OCI-LY7 (cell line): ENCODE measurements at regions not wholly inside any gene's neighbourhood (a gene's known extent, or its start where the extent isn't known, plus 50 kb on each side); places are given as distances from the start of the nearest gene placed in this dataset.

Experiments
- BruUV-seq: library from RNA; stranded (reverse); fragments of 400-500 nt; replicated peaks from 2 replicates; lab custom pipeline; 2021; lab: Mats Ljungman, UMichigan
- CTCF ChIA-PET: fragments of 300-600 bp; sonication (Branson Sonifier 250); formaldehyde crosslinking; loops from one replicate; lab custom pipeline; 2022; ENCODE audit warnings: antibody characterized with exemption; ENCODE audit not compliant: unreplicated experiment; lab: Charles Lee
- POLR2A ChIA-PET: fragments of 300-600 bp; sonication (Branson Sonifier 250); formaldehyde crosslinking; loops from one replicate; lab custom pipeline; 2022; ENCODE audit warnings: antibody characterized with exemption; lab: Charles Lee
- DNase-seq: peaks from one replicate; pipeline ENCODE4 v3.0.0-alpha.2; 2015; ENCODE audit warnings: low spot score
- H2AFZ ChIP-seq: fragments of 200-600 bp; sonication (generic), shearing (Covaris generic); 2 replicates; pipeline ENCODE4 v1.6.1; 2014; ENCODE audit warnings: mild to moderate bottlenecking, antibody characterized with exemption, low read length, moderate library complexity
- H3K27ac ChIP-seq: fragments of 200-600 bp; sonication (generic); 2 replicates; pipeline ENCODE4 v1.5.1; 2014; ENCODE audit warnings: mixed run types, low read depth, mild to moderate bottlenecking, moderate library complexity, low read length, inconsistent platforms; ENCODE audit not compliant: poor library complexity, severe bottlenecking
- H3K36me3 ChIP-seq: fragments of 200-600 bp; sonication (generic); 2 replicates; pipeline ENCODE4 v1.6.1; 2014; ENCODE audit warnings: mild to moderate bottlenecking, antibody characterized with exemption, low read length, moderate library complexity, mixed read lengths; ENCODE audit not compliant: insufficient read depth
- H3K4me1 ChIP-seq: fragments of 200-600 bp; sonication (generic); 2 replicates; pipeline ENCODE4 v1.5.1; 2014; ENCODE audit warnings: mild to moderate bottlenecking, low read length; ENCODE audit not compliant: insufficient read depth, poor library complexity, severe bottlenecking
- H3K4me2 ChIP-seq: fragments of 200-600 bp; sonication (generic); 2 replicates; pipeline ENCODE4 v1.6.1; 2014; ENCODE audit warnings: mild to moderate bottlenecking, low read length
- H3K4me3 ChIP-seq: fragments of 200-600 bp; sonication (generic); 2 replicates; pipeline ENCODE4 v1.5.1; 2014; ENCODE audit warnings: mild to moderate bottlenecking, low read depth, low read length; ENCODE audit not compliant: poor library complexity, severe bottlenecking
- H3K79me2 ChIP-seq: fragments of 200-600 bp; sonication (generic); 2 replicates; pipeline ENCODE4 v1.6.1; 2016; ENCODE audit warnings: low read depth, mild to moderate bottlenecking, low read length, moderate library complexity, mixed read lengths; ENCODE audit not compliant: insufficient read depth
- H3K9me2 ChIP-seq: fragments of 200-600 bp; sonication (generic); 2 replicates; pipeline ENCODE4 v1.6.1; 2016; ENCODE audit warnings: mild to moderate bottlenecking, low read length, mixed read lengths; ENCODE audit not compliant: insufficient read depth
- H3K9me3 ChIP-seq: fragments of 200-600 bp; sonication (generic); 2 replicates; pipeline ENCODE4 v1.6.1; 2014; ENCODE audit warnings: mild to moderate bottlenecking, mixed run types, low read length, mixed read lengths
- H4K20me1 ChIP-seq: fragments of 200-600 bp; sonication (generic); 2 replicates; pipeline ENCODE4 v1.6.1; 2014; ENCODE audit warnings: mild to moderate bottlenecking, antibody characterized with exemption, low read length, moderate library complexity, mixed read lengths; ENCODE audit not compliant: insufficient read depth
- CTCF ChIP-seq: fragments of 200-600 bp; sonication (generic); conservative IDR thresholded peaks from 2 replicates; pipeline ENCODE4 v1.5.1; 2014; ENCODE audit warnings: mild to moderate bottlenecking, antibody characterized with exemption, low read length, moderate library complexity, mixed read lengths
- EZH2phosphoT487 ChIP-seq: fragments of 200-600 bp; sonication (generic); IDR thresholded peaks from 2 replicates; pipeline ENCODE4 v1.6.1; 2018; ENCODE audit warnings: low read depth, borderline replicate concordance, mild to moderate bottlenecking, mixed run types, antibody characterized with exemption, low read length, moderate library complexity, mixed read lengths
- intact Hi-C: fragments of 100-400 bp; cut with micrococcal nuclease; formaldehyde crosslinking; loops from one replicate; pipeline ENCODE4 v1.10.0; 2022; ENCODE audit not compliant: unreplicated experiment

DNA sequence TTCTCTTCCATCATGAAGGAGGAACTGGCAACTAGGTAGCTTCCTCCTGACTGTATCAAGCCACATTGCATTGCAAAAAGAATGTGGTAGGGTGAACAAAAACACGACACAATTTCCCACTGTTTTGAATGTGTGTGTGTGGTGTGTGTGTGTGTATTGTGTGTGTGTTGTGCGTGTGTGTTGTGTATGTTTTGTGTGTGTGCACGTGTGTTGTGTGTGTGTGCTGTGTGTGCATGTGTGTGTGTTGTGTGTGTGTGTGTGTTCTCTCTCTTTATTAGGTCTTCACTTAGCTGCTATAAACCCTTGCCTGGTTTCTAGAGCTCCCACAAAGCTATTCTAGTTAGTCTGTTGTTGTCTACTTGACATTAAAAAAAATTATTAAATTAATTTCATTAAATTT, 550.0 kb upstream of the GYPC start:
- BruUV-seq, result no TSS peak
- H3K4me3 ChIP-seq, result no peak overlapping the region
- no peak overlapping the region for H2AFZ ChIP-seq
- no peaks in the 10 kb centered on the region for H3K4me1 ChIP-seq
- intact Hi-C loops, result no loop called here
- no peaks in the 10 kb centered on the region for H3K9me2 ChIP-seq
- ChIA-PET CTCF (no interaction called here), POLR2A (interaction anchor here (0.9 kb wide), 1 partner anchor 73 kb away, joined by 3 read pairs; no protein-coding TSS in a partner anchor)
- H3K36me3 ChIP-seq, result no peaks in the 10 kb centered on the region
- TF ChIP-seq EZH2phosphoT487 (no peak), CTCF (no peak)
- no peaks in the 10 kb centered on the region for H3K9me3 ChIP-seq
- no peak overlapping the region for H3K27ac ChIP-seq
- no peak for DNase-seq
- H4K20me1 ChIP-seq, result no peaks in the 10 kb centered on the region
- H3K4me2 ChIP-seq, result no peak overlapping the region
- H3K79me2 ChIP-seq, result no peaks in the 10 kb centered on the region

GRCh38 chr2:126107883-126108282, 548.1 kb upstream of the GYPC start:
- H3K4me2 ChIP-seq, result no peak overlapping the region
- DNase-seq, result no peak
- CTCF ChIA-PET, result no interaction called here
- POLR2A ChIA-PET, result no interaction called here
- no peak for TF ChIP-seq CTCF
- TF ChIP-seq EZH2phosphoT487, result no peak
- H3K79me2 ChIP-seq, result no peaks in the 10 kb centered on the region
- no peak overlapping the region for H3K4me3 ChIP-seq
- H4K20me1 ChIP-seq, result no peaks in the 10 kb centered on the region
- intact Hi-C loops, result no loop called here
- no peaks in the 10 kb centered on the region for H3K9me3 ChIP-seq
- no peak overlapping the region for H3K27ac ChIP-seq
- H3K9me2 ChIP-seq, result no peaks in the 10 kb centered on the region
- H3K4me1 ChIP-seq, result no peaks in the 10 kb centered on the region
- no peak overlapping the region for H2AFZ ChIP-seq
- H3K36me3 ChIP-seq, result no peaks in the 10 kb centered on the region
- no TSS peak for BruUV-seq

- H4K20me1 ChIP-seq, result no peaks in the 10 kb centered on the region
- POLR2A ChIA-PET, result no interaction called here
- no TSS peak for BruUV-seq
- H3K4me3 ChIP-seq, result no peak overlapping the region
- no peak overlapping the region for H3K27ac ChIP-seq
- no peaks in the 10 kb centered on the region for H3K9me2 ChIP-seq
- no peak overlapping the region for H2AFZ ChIP-seq
- no peaks in the 10 kb centered on the region for H3K36me3 ChIP-seq
- CTCF ChIA-PET, result no interaction called here
- no peaks in the 10 kb centered on the region for H3K9me3 ChIP-seq
- no peak for DNase-seq
- no peaks in the 10 kb centered on the region for H3K79me2 ChIP-seq
- intact Hi-C loops, result no loop called here
- no peaks in the 10 kb centered on the region for H3K4me1 ChIP-seq
- H3K4me2 ChIP-seq, result no peak overlapping the region
- no peak for TF ChIP-seq EZH2phosphoT487
- no peak for TF ChIP-seq CTCF
Observed at GRCh38 chr2:126115975-126116374, 540.0 kb upstream of the GYPC start.
